Embryonic facial prominence (tissue), 1 donor: ENCODE measurements at regions not wholly inside any gene's neighbourhood (a gene's known extent, or its start where the extent isn't known, plus 50 kb on each side); places are given as distances from the start of the nearest gene placed in this dataset.
"Not testable (repeated sequence)": the region's sequence is repeated elsewhere in the genome, so short reads cannot be mapped to it uniquely, and the experiment has no call there.

Source experiments
- DNase-seq: peaks from one replicate; pipeline ENCODE4 v3.0.0-alpha.2; 2016; ENCODE audit errors: extremely low spot score

- no peak for DNase-seq
These were observed 125.7 kb upstream of the KCTD7 start for GRCh38 chr7:66503036-66503370.

GRCh38 chr7:66503551-66504031, 125.1 kb upstream of the KCTD7 start:
- DNase-seq, result no peak

- no peak for DNase-seq
These were observed 124.5 kb upstream of the KCTD7 start for GRCh38 chr7:66504131-66504530.

GRCh38 chr7:66505009-66505408, 123.7 kb upstream of the KCTD7 start:
- DNase-seq, result no peak

- no peak for DNase-seq
These were observed 122.9 kb upstream of the KCTD7 start for GRCh38 chr7:66505531-66506451.

- not testable (repeated sequence) for DNase-seq
These were observed 122.0 kb upstream of the KCTD7 start for GRCh38 chr7:66506703-66507102.

- peak; percentile 7 for DNase-seq
These were observed 120.9 kb upstream of the KCTD7 start for GRCh38 chr7:66507764-66508296.

- DNase-seq, result no peak
These were observed 120.2 kb upstream of the KCTD7 start for GRCh38 chr7:66508431-66508830.

- DNase-seq, result no peak
These were observed 114.6 kb upstream of the KCTD7 start for GRCh38 chr7:66514050-66514449.

GRCh38 chr7:66517212-66517909, 111.3 kb upstream of the KCTD7 start:
- no peak for DNase-seq

GRCh38 chr7:66518151-66518691, 110.5 kb upstream of the KCTD7 start:
- no peak for DNase-seq

- no peak for DNase-seq
These were observed 107.0 kb upstream of the KCTD7 start for GRCh38 chr7:66521675-66522074.

GRCh38 chr7:66522518-66522917, 106.2 kb upstream of the KCTD7 start:
- DNase-seq, result no peak

- no peak for DNase-seq
These were observed 105.3 kb upstream of the KCTD7 start for GRCh38 chr7:66523409-66523808.

- DNase-seq, result no peak
These were observed 103.9 kb upstream of the KCTD7 start for GRCh38 chr7:66524738-66525137.

GRCh38 chr7:66526782-66527181, 101.9 kb upstream of the KCTD7 start:
- DNase-seq, result not testable (repeated sequence)

GRCh38 chr7:66528652-66529051, 100.0 kb upstream of the KCTD7 start:
- no peak for DNase-seq

GRCh38 chr7:66529883-66530610, 98.6 kb upstream of the KCTD7 start:
- no peak for DNase-seq

- no peak for DNase-seq
These were observed 93.0 kb upstream of the KCTD7 start for GRCh38 chr7:66535414-66536329.

- no peak for DNase-seq
These were observed 91.3 kb upstream of the KCTD7 start for GRCh38 chr7:66537380-66537779.

GRCh38 chr7:66537876-66538275, 90.8 kb upstream of the KCTD7 start:
- no peak for DNase-seq
